HG03432 (cell line): ENCODE measurements at regions not wholly inside any gene's neighbourhood (a gene's known extent, or its start where the extent isn't known, plus 50 kb on each side); places are given as distances from the start of the nearest gene placed in this dataset.

Experiments used
- ATAC-seq: cut with Tn5 transposase; IDR thresholded peaks from one replicate; pipeline ENCODE4 v1.9.1; 2021; ENCODE audit warnings: mild to moderate bottlenecking, moderate library complexity; ENCODE audit not compliant: unreplicated experiment

GRCh38 chr9:2346277-2346913 is 275.2 kb upstream of the VLDLR start:
- ATAC-seq = no peak

- ATAC-seq = no peak
These were observed 270.3 kb upstream of the VLDLR start for GRCh38 chr9:2351324-2351723.

GRCh38 chr9:2354216-2354615 is 267.4 kb upstream of the VLDLR start:
- ATAC-seq = no peak

GRCh38 chr9:2354856-2355696 is 266.5 kb upstream of the VLDLR start:
- no peak for ATAC-seq

- no peak for ATAC-seq
These were observed 265.9 kb upstream of the VLDLR start for GRCh38 chr9:2355697-2355983.

GRCh38 chr9:2356041-2356790 is 265.4 kb upstream of the VLDLR start:
- ATAC-seq = no peak

- no peak for ATAC-seq
These were observed 261.6 kb upstream of the VLDLR start for GRCh38 chr9:2359891-2360471.

- no peak for ATAC-seq
These were observed 259.4 kb upstream of the VLDLR start for GRCh38 chr9:2362150-2362549.

- no peak for ATAC-seq
These were observed 258.3 kb upstream of the VLDLR start for GRCh38 chr9:2363138-2363745.

- ATAC-seq = no peak
These were observed 257.8 kb upstream of the VLDLR start for GRCh38 chr9:2363781-2364180.

- no peak for ATAC-seq
These were observed 253.6 kb upstream of the VLDLR start for GRCh38 chr9:2367970-2368369.

- no peak for ATAC-seq
These were observed 247.9 kb upstream of the VLDLR start for GRCh38 chr9:2373648-2374047.

GRCh38 chr9:2375114-2375513 is 246.5 kb upstream of the VLDLR start:
- ATAC-seq = no peak

GRCh38 chr9:2377117-2377516 is 244.5 kb upstream of the VLDLR start:
- no peak for ATAC-seq

GRCh38 chr9:2377834-2378233 is 243.8 kb upstream of the VLDLR start:
- ATAC-seq = no peak

- ATAC-seq = no peak
These were observed 243.3 kb upstream of the VLDLR start for GRCh38 chr9:2378266-2378665.

GRCh38 chr9:2378816-2379215 is 242.8 kb upstream of the VLDLR start:
- ATAC-seq = no peak

- ATAC-seq = no peak
These were observed 236.8 kb upstream of the VLDLR start for GRCh38 chr9:2384741-2385140.

GRCh38 chr9:2385746-2386145 is 235.8 kb upstream of the VLDLR start:
- ATAC-seq = no peak

GRCh38 chr9:2386566-2386965 is 235.0 kb upstream of the VLDLR start:
- ATAC-seq = no peak

GRCh38 chr9:2387166-2387565 is 234.4 kb upstream of the VLDLR start:
- ATAC-seq = no peak
